ENCODE measurements at regions not wholly inside any gene's neighbourhood (a gene's known extent, or its start where the extent isn't known, plus 50 kb on each side); places are given as distances from the start of the nearest gene placed in this dataset.
"Not testable (repeated sequence)": the region's sequence is repeated elsewhere in the genome, so short reads cannot be mapped to it uniquely, and the experiment has no call there.

DNA sequence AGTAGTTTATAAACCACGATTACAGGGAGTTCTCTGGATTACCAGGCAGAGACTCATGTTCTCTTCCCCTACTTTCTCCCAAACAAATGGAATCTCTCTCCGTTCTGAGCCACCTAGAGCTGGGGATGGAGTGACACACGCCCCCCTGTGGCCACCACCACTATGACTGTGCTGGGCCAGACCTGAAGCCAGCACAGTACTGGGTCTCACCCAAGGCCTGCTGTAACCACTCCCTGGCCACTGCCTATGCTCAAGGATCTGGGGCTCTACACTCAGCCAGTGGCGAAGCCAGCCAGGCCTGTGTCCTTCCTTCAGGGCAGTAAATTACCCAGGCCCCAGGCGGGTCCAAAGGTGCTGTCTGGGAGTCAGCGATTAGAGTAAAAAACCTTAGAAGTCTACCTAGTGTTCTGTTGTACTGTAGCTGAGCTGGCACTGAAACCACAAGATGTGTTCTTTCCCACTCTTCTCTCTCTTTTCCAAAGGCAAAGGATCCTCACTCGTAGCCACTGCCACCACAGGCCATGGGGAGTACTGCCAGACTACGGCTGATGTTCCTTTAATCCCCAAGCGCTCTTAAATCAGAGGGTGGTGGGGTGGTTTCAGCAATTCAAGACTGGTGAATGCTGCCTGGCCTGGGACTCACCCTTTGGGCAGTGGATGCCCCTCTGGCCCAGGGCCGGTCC is 412.2 kb upstream of the ARX start:
- TF ChIP-seq, protein P1, sequence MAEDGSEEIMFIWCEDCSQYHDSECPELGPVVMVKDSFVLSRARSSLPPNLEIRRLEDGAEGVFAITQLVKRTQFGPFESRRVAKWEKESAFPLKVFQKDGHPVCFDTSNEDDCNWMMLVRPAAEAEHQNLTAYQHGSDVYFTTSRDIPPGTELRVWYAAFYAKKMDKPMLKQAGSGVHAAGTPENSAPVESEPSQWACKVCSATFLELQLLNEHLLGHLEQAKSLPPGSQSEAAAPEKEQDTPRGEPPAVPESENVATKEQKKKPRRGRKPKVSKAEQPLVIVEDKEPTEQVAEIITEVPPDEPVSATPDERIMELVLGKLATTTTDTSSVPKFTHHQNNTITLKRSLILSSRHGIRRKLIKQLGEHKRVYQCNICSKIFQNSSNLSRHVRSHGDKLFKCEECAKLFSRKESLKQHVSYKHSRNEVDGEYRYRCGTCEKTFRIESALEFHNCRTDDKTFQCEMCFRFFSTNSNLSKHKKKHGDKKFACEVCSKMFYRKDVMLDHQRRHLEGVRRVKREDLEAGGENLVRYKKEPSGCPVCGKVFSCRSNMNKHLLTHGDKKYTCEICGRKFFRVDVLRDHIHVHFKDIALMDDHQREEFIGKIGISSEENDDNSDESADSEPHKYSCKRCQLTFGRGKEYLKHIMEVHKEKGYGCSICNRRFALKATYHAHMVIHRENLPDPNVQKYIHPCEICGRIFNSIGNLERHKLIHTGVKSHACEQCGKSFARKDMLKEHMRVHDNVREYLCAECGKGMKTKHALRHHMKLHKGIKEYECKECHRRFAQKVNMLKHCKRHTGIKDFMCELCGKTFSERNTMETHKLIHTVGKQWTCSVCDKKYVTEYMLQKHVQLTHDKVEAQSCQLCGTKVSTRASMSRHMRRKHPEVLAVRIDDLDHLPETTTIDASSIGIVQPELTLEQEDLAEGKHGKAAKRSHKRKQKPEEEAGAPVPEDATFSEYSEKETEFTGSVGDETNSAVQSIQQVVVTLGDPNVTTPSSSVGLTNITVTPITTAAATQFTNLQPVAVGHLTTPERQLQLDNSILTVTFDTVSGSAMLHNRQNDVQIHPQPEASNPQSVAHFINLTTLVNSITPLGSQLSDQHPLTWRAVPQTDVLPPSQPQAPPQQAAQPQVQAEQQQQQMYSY (CRISPR knock-in tag; IDR thresholded peaks at IDR 0.05) = no peak
- TF ChIP-seq SP4 (CRISPR knock-in tag; IDR thresholded peaks at IDR 0.05) (no peak), ZNF17 (CRISPR knock-in tag; IDR thresholded peaks at IDR 0.05) (no peak)
- TF ChIP-seq, protein P2, sequence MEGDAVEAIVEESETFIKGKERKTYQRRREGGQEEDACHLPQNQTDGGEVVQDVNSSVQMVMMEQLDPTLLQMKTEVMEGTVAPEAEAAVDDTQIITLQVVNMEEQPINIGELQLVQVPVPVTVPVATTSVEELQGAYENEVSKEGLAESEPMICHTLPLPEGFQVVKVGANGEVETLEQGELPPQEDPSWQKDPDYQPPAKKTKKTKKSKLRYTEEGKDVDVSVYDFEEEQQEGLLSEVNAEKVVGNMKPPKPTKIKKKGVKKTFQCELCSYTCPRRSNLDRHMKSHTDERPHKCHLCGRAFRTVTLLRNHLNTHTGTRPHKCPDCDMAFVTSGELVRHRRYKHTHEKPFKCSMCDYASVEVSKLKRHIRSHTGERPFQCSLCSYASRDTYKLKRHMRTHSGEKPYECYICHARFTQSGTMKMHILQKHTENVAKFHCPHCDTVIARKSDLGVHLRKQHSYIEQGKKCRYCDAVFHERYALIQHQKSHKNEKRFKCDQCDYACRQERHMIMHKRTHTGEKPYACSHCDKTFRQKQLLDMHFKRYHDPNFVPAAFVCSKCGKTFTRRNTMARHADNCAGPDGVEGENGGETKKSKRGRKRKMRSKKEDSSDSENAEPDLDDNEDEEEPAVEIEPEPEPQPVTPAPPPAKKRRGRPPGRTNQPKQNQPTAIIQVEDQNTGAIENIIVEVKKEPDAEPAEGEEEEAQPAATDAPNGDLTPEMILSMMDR (CRISPR knock-in tag; IDR thresholded peaks at IDR 0.05) = 0 out of 2 replicates have a peak, but pooled peaks have one; percentile 12
- TF ChIP-seq, protein P3, sequence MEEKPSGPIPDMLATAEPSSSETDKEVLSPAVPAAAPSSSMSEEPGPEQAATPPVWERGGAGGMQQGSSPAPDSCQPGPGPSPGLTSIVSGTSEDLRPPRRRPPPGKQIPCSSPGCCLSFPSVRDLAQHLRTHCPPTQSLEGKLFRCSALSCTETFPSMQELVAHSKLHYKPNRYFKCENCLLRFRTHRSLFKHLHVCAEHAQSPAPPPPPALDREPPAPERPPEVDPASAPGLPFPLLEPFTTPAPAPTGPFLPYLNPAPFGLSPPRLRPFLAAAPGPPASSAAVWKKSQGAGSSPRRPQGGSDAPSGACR (CRISPR knock-in tag; IDR thresholded peaks at IDR 0.05) = no peak
- Histone ChIP-seq H3K9ac (ENCODE audit: insufficient read depth, low read depth, low read length) (no peak overlapping the region), H3K4me2 (ENCODE audit: low read depth, low read length) (no peak overlapping the region), H3K36me3 (replicated peaks in 1 of 2; ENCODE audit: control insufficient read depth in 1 of 2, insufficient read depth in 2 of 2, low read length in 2 of 2) (no peaks in the 10 kb centered on the region), H4K20me1 (ENCODE audit: insufficient read depth, low read length) (no peaks in the 10 kb centered on the region), H3K27ac (ENCODE audit: extremely low read length, insufficient read depth, low read length) (no peak overlapping the region), H3K4me3 (replicated peaks in 1 of 3; ENCODE audit: insufficient read depth in 1 of 3, low read depth in 2 of 3, low read length in 3 of 3) (no peak overlapping the region), H3K27me3 (ENCODE audit: control insufficient read depth in 1 of 2, insufficient read depth in 2 of 2, low read length in 2 of 2) (no peaks in the 10 kb centered on the region), H3K9me3 (ENCODE audit: low read length) (no peaks in the 10 kb centered on the region), H3K4me1 (ENCODE audit: insufficient read depth, low read length) (no peaks in the 10 kb centered on the region), H2AFZ (ENCODE audit: low read length) (no peak overlapping the region), H3K79me2 (ENCODE audit: insufficient read depth, low read length) (no peaks in the 10 kb centered on the region)
- ChIA-PET CTCF (ENCODE audit: low intra/inter-chr PET ratio, low total read pairs) (no interaction called here), POLR2A (no interaction called here)
- no peak for DNase-seq (ENCODE audit: low spot score)
- 0% methylated on average over 6 of the region's 10 CpGs for WGBS (ENCODE audit: low lambda C conversion rate)
- FAIRE-seq = no peak
- intact Hi-C loops (cut with micrococcal nuclease; ENCODE audit: unreplicated experiment) (no loop called here), in situ Hi-C loops (cut with HindIII; ENCODE audit: extremely low pct_ligation_motif_present, low pct_unique_long_range_greater_than_20kb) (no loop called here)
- ATAC-seq = peak; percentile 69
- BruUV-seq (replicated peaks) = no TSS peak

DNA sequence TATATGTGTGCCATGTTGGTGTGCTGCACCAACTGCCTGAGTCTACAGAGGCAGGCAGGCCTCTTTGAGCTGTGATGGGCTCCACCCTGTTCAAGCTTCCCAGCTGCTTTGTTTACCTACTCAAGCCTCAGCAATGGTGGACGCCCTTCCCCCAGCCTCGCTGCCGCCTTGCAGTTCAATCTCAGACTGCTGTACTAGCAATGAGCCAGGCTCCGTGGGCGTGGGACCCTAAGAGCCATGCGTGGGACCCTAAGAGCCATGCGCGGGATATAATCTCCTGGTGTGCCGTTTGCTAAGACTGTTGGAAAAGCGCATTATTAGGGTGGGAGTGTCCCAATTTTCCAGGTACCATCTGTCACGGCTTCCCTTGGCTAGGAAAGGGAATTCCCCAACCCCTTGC is 388.4 kb upstream of the ARX start:
- H3K79me2 ChIP-seq (ENCODE audit: insufficient read depth, low read length); H3K36me3 ChIP-seq (replicated peaks in 1 of 2; ENCODE audit: control insufficient read depth in 1 of 2, insufficient read depth in 2 of 2, low read length in 2 of 2); POLR2A ChIA-PET; intact Hi-C loops (cut with micrococcal nuclease; ENCODE audit: unreplicated experiment); H3K27me3 ChIP-seq (ENCODE audit: control insufficient read depth in 1 of 2, insufficient read depth in 2 of 2, low read length in 2 of 2); in situ Hi-C loops (cut with HindIII; ENCODE audit: extremely low pct_ligation_motif_present, low pct_unique_long_range_greater_than_20kb); ATAC-seq; H4K20me1 ChIP-seq (ENCODE audit: insufficient read depth, low read length); H3K9me3 ChIP-seq (ENCODE audit: low read length); H3K9ac ChIP-seq (ENCODE audit: insufficient read depth, low read depth, low read length); H3K4me3 ChIP-seq (replicated peaks in 1 of 3; ENCODE audit: insufficient read depth in 1 of 3, low read depth in 2 of 3, low read length in 3 of 3); DNase-seq (ENCODE audit: low spot score); FAIRE-seq; CTCF ChIA-PET (ENCODE audit: low intra/inter-chr PET ratio, low total read pairs); H2AFZ ChIP-seq (ENCODE audit: low read length); H3K4me1 ChIP-seq (ENCODE audit: insufficient read depth, low read length); H3K27ac ChIP-seq (ENCODE audit: extremely low read length, insufficient read depth, low read length); H3K4me2 ChIP-seq (ENCODE audit: low read depth, low read length); BruUV-seq (replicated peaks): not testable (repeated sequence)
- WGBS (ENCODE audit: low lambda C conversion rate) = 0% methylated on average over 3 of the region's 11 CpGs

All from HepG2 (cell line).